ENCODE measurements at regions not wholly inside any gene's neighbourhood (a gene's known extent, or its start where the extent isn't known, plus 50 kb on each side); places are given as distances from the start of the nearest gene placed in this dataset.

DNA sequence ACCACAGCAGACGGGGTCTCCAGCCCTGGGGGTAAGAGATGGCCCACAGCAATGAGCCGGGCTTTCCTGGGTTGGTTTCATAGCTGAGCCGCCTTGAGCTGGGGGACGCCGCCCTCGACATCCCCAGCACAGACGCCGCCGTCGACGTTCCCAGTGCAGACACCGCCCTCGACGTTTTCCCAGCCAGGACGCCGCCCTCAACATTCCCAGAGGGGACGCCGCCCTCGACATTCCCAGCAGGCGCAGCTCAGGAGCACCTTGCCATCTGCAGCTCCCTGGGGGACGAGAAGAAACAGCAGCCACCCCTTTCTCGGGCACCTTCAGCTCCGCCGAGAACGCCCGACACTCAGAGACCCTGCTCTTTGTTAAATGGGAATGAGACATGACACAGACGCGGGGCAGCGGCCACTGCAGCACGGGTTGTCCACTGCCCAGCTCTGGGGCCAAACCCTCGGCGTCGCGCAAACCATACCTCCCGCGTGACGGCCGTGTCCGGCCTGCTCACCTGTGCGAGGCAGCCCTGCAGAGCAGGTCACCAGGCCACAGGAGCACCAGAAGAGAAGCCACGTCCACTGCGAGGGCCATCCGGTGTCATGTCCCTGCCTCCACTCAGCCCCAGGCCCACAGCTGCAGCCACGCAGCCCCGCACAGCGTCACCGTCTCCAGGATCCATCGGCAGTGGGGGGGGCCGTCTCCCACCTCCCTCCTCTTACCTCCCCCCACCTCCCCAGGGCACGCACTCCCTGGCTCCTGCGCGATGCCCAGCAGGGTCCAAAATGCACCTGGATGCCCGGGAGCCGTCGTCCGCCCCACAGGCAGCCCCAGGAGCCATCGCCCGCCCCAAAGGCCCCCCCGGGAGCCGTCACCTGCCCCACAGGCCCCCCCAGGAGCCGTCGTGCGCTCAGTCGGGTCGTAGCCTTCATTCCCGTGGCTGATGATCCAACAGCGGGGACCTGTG, 77.4 kb upstream of the GALNT9 start:
- no peak overlapping the region for H3K4me3 ChIP-seq (ENCODE audit: low read depth, low read length)
- TF ChIP-seq, protein P1, sequence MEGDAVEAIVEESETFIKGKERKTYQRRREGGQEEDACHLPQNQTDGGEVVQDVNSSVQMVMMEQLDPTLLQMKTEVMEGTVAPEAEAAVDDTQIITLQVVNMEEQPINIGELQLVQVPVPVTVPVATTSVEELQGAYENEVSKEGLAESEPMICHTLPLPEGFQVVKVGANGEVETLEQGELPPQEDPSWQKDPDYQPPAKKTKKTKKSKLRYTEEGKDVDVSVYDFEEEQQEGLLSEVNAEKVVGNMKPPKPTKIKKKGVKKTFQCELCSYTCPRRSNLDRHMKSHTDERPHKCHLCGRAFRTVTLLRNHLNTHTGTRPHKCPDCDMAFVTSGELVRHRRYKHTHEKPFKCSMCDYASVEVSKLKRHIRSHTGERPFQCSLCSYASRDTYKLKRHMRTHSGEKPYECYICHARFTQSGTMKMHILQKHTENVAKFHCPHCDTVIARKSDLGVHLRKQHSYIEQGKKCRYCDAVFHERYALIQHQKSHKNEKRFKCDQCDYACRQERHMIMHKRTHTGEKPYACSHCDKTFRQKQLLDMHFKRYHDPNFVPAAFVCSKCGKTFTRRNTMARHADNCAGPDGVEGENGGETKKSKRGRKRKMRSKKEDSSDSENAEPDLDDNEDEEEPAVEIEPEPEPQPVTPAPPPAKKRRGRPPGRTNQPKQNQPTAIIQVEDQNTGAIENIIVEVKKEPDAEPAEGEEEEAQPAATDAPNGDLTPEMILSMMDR (IDR thresholded peaks at IDR 0.05; ENCODE audit: insufficient read depth, low read depth, low read length), result no peak
- no peak for DNase-seq (ENCODE audit: low read depth)
- POLR2A ChIA-PET, result no interaction called here
- CTCF ChIA-PET, result interaction anchor here (1.0 to 2.7 kb wide), 3 partner anchors 8 to 252 kb away, joined by 3 to 18 read pairs (median 4); no protein-coding TSS in a partner anchor
- H3K27me3 ChIP-seq (ENCODE audit: control insufficient read depth, insufficient read depth, low read length), result no peaks in the 10 kb centered on the region
- no peaks in the 10 kb centered on the region for H3K36me3 ChIP-seq (ENCODE audit: control insufficient read depth, insufficient read depth, low read length)

DNA sequence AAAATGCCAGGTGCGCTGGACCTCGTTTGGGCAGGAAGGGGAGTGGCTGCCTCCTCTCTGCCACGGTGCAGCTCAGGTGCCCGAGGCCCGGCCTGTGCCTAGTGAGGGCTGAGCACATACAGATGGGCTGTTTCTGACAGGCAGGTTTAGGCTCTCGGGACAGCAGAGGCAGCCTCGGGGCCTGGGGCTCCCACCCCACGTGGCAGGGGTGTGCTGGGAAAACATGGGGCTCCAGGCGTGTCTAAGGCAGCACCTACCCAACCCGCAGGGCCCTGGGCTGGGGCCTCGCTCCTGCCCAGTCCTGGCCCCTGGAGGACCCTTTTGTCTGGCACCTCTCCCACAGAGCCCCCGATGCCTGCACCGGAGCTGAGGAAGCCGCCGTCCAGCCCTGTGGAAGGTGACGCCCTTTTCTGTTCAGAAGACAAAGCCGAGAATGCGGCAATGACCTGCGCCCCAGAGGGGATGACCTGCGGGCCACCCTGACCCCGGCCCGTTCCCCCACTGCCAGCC, 76.4 kb upstream of the GALNT9 start:
- POLR2A ChIA-PET, result no interaction called here
- CTCF ChIA-PET, result interaction anchor here (1.8 to 2.7 kb wide), 2 partner anchors 9 to 118 kb away, joined by 4 to 18 read pairs; no protein-coding TSS in a partner anchor
- TF ChIP-seq, protein P1 (IDR thresholded peaks at IDR 0.05; ENCODE audit: insufficient read depth, low read depth, low read length), result no peak
- no peak for DNase-seq (ENCODE audit: low read depth)
- no peak overlapping the region for H3K4me3 ChIP-seq (ENCODE audit: low read depth, low read length)
- peaks cover 2% of the 10 kb centered on the region; the same call in 1 of the 2 replicates for H3K27me3 ChIP-seq (ENCODE audit: control insufficient read depth, insufficient read depth, low read length)
- H3K36me3 ChIP-seq (ENCODE audit: control insufficient read depth, insufficient read depth, low read length), result no peaks in the 10 kb centered on the region

DNA sequence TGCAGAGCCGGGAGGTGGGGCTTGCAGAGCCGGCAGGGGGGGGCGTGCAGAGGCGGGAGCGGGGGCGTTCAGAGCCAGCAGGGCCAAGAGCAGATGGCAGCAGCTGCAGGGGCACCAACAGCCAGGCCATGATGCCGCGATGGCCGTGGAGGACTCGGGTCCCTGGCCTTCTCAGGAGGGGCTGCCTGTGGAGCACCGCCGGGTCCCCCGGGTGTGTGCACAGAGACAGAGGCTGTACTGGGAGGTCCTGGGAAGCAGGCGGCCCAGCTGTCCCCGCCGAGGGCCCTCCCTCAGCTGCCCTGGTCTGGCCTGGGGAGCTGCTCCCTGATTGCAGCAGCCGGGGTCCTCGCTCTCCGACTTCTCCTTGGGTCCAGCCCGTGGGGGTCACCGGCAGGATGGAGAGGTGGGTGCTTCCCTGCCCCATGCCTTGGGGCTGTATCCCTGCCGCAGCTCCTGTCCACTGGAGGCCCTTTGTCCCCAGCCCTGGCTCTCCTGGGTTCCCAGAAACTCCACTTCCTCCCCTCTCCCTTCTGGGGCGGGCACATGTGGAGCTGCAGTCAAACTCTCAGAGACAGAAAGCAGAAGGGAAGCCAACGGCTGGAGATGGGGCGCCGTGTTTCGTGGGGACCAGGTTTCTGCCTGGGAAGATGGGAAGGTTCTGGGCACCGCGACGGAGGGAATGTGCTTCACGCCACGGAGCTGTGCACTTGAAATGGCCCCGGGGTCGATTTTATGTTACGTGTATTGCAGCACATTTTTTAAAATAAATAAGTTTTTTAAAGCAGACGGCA, 75.8 kb upstream of the GALNT9 start:
- TF ChIP-seq, protein P1 (IDR thresholded peaks at IDR 0.05; ENCODE audit: insufficient read depth, low read depth, low read length), result no peak
- ChIA-PET POLR2A (no interaction called here), CTCF (interaction anchor here (1.8 to 2.7 kb wide), 2 partner anchors 10 to 118 kb away, joined by 4 to 18 read pairs; no protein-coding TSS in a partner anchor)
- Histone ChIP-seq H3K36me3 (ENCODE audit: control insufficient read depth, insufficient read depth, low read length) (no peaks in the 10 kb centered on the region), H3K4me3 (ENCODE audit: low read depth, low read length) (no peak overlapping the region), H3K27me3 (ENCODE audit: control insufficient read depth, insufficient read depth, low read length) (peaks cover 6% of the 10 kb centered on the region)
- no peak for DNase-seq (ENCODE audit: low read depth)

DNA sequence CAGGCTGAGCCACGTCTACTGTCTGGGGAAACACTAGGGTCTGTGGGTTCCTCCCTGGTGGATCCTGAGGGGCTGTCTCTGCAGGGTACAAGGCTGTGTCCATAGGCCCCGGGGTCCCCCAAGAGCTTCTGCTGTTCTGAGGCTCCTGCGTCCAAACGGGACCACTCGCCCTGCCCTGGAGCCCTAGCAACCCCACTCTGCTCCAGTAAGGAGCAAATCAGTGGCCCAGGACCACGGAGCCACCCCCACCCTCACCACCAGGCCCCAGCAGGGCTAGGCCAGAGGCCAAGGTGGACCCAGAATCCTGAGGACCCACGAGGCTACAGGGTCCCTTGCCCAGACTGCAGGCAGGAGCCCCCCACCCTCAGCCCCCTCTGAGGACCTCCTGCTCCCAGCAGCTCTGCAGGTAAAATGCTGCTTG, 75.1 kb upstream of the GALNT9 start:
- H3K4me3 ChIP-seq (ENCODE audit: low read depth, low read length), result no peak overlapping the region
- CTCF ChIA-PET, result interaction anchor here (2.7 kb wide), 1 partner anchor 10 kb away, joined by 18 read pairs; no protein-coding TSS in a partner anchor
- H3K27me3 ChIP-seq (ENCODE audit: control insufficient read depth, insufficient read depth, low read length), result peaks cover 11% of the 10 kb centered on the region
- TF ChIP-seq, protein P1 (IDR thresholded peaks at IDR 0.05; ENCODE audit: insufficient read depth, low read depth, low read length), result no peak
- DNase-seq (ENCODE audit: low read depth), result no peak
- POLR2A ChIA-PET, result no interaction called here
- H3K36me3 ChIP-seq (ENCODE audit: control insufficient read depth, insufficient read depth, low read length), result no peaks in the 10 kb centered on the region
